H9 (cell line): ENCODE measurements at regions not wholly inside any gene's neighbourhood (a gene's known extent, or its start where the extent isn't known, plus 50 kb on each side); places are given as distances from the start of the nearest gene placed in this dataset.

ENCODE experiments used
- DNase-seq: peaks from one replicate; pipeline ENCODE4 v3.0.0-alpha.2; 2017
- H2AFZ ChIP-seq: one replicate; pipeline ENCODE4 v1.6.1; 2013; ENCODE audit warnings: mild to moderate bottlenecking, low read length, control low read depth, moderate library complexity
- H2AK5ac ChIP-seq: 2 replicates; pipeline ENCODE4 v1.6.1; 2013; ENCODE audit warnings: low read length, control low read depth, mixed read lengths; ENCODE audit not compliant: insufficient read length
- H2BK120ac ChIP-seq: one replicate; pipeline ENCODE4 v1.6.1; 2013; ENCODE audit warnings: low read depth, mild to moderate bottlenecking, low read length, control low read depth, inconsistent platforms; ENCODE audit not compliant: poor library complexity, severe bottlenecking
- H2BK12ac ChIP-seq: 2 replicates; pipeline ENCODE4 v1.6.1; 2013; ENCODE audit warnings: low read length, control low read depth, mixed read lengths, low read depth; ENCODE audit not compliant: insufficient read length
- H2BK15ac ChIP-seq: 2 replicates; pipeline ENCODE4 v1.6.1; 2013; ENCODE audit warnings: low read depth, low read length, control low read depth
- H2BK20ac ChIP-seq: one replicate; pipeline ENCODE4 v1.6.1; 2013; ENCODE audit warnings: low read depth, mild to moderate bottlenecking, low read length, control low read depth, inconsistent platforms; ENCODE audit not compliant: poor library complexity, severe bottlenecking
- H2BK5ac ChIP-seq: 2 replicates; pipeline ENCODE4 v1.6.1; 2013; ENCODE audit warnings: low read length, control low read depth, mixed read lengths; ENCODE audit not compliant: insufficient read length
- H3K14ac ChIP-seq: 2 replicates; pipeline ENCODE4 v1.6.1; 2013; ENCODE audit warnings: low read length, control low read depth; ENCODE audit not compliant: insufficient read depth
- H3K18ac ChIP-seq: 2 replicates; pipeline ENCODE4 v1.6.1; 2013; ENCODE audit warnings: low read depth, mild to moderate bottlenecking, mixed read lengths, low read length, control low read depth; ENCODE audit not compliant: insufficient read length
- H3K23ac ChIP-seq: 2 replicates; pipeline ENCODE4 v1.6.1; 2013; ENCODE audit warnings: low read length, control low read depth, mixed read lengths, low read depth; ENCODE audit not compliant: insufficient read length
- H3K23me2 ChIP-seq: 2 replicates; pipeline ENCODE4 v1.6.1; 2013; ENCODE audit warnings: low read depth, mild to moderate bottlenecking, mixed read lengths, low read length, control low read depth; ENCODE audit not compliant: insufficient read length, poor library complexity, severe bottlenecking
- H3K27ac ChIP-seq: 2 replicates; pipeline ENCODE4 v1.5.1; 2013; ENCODE audit warnings: low read length, control low read depth, mixed read lengths, low read depth; ENCODE audit not compliant: insufficient read length
- H3K27me3 ChIP-seq: 2 replicates; pipeline ENCODE4 v1.6.1; 2013; ENCODE audit warnings: low read length, control low read depth, inconsistent platforms; ENCODE audit not compliant: insufficient read depth
- H3K4ac ChIP-seq: 2 replicates; pipeline ENCODE4 v1.6.1; 2013; ENCODE audit warnings: low read depth, mild to moderate bottlenecking, control low read depth, inconsistent platforms, low read length, moderate library complexity
- H3K4me1 ChIP-seq: 2 replicates; pipeline ENCODE4 v1.6.1; 2013; ENCODE audit warnings: low read length, control low read depth, inconsistent platforms; ENCODE audit not compliant: insufficient read depth
- H3K4me2 ChIP-seq: 2 replicates; pipeline ENCODE4 v1.6.1; 2013; ENCODE audit warnings: low read length, control low read depth, mixed read lengths; ENCODE audit not compliant: insufficient read length, insufficient read depth
- H3K56ac ChIP-seq: 2 replicates; pipeline ENCODE4 v1.6.1; 2013; ENCODE audit warnings: low read depth, mild to moderate bottlenecking, mixed read lengths, low read length, control low read depth; ENCODE audit not compliant: insufficient read length
- H3K79me1 ChIP-seq: 2 replicates; pipeline ENCODE4 v1.6.1; 2013; ENCODE audit warnings: low read depth, mild to moderate bottlenecking, moderate library complexity, low read length, control low read depth, inconsistent platforms; ENCODE audit not compliant: insufficient read depth, poor library complexity, severe bottlenecking
- H3K79me2 ChIP-seq: 2 replicates; pipeline ENCODE4 v1.6.1; 2013; ENCODE audit warnings: low read length, control low read depth, inconsistent platforms; ENCODE audit not compliant: insufficient read depth
- H3K9ac ChIP-seq: 2 replicates; pipeline ENCODE4 v1.6.1; 2013; ENCODE audit warnings: low read length, control low read depth, mixed read lengths; ENCODE audit not compliant: insufficient read length; ENCODE audit errors: extremely low read depth
- H3K9me3 ChIP-seq: one replicate; pipeline ENCODE4 v1.6.1; 2013; ENCODE audit warnings: low read depth, low read length, inconsistent platforms; ENCODE audit not compliant: control insufficient read depth
- H3T11ph ChIP-seq: one replicate; pipeline ENCODE4 v1.6.1; 2013; ENCODE audit warnings: mild to moderate bottlenecking, low read length, control low read depth, inconsistent platforms
- H4K20me1 ChIP-seq: one replicate; pipeline ENCODE4 v1.6.1; 2013; ENCODE audit not compliant: control insufficient read depth, insufficient read length, insufficient read depth
- H4K5ac ChIP-seq: 2 replicates; pipeline ENCODE4 v1.6.1; 2013; ENCODE audit warnings: low read depth, mild to moderate bottlenecking, mixed read lengths, low read length, control low read depth; ENCODE audit not compliant: insufficient read length
- H4K8ac ChIP-seq: replicated peaks from 2 replicates; pipeline ENCODE4 v1.6.1; 2013; ENCODE audit warnings: low read length, control low read depth, mixed read lengths, low read depth; ENCODE audit not compliant: insufficient read length
- H4K91ac ChIP-seq: 2 replicates; pipeline ENCODE4 v1.6.1; 2013; ENCODE audit warnings: low read depth, mild to moderate bottlenecking, moderate library complexity, mixed read lengths, low read length, control low read depth; ENCODE audit not compliant: insufficient read length
- H3K27ac Mint-ChIP-seq, 3 experiments: 2 replicates in 2 of 3; 3 replicates in 1 of 3; pipeline ENCODE4 v1.8.0; 2020 to 2021; ENCODE audit warnings: mixed read lengths in 3 of 3, mild to moderate bottlenecking in 1 of 3, moderate library complexity in 1 of 3
- H3K27me3 Mint-ChIP-seq: 2 replicates; pipeline ENCODE4 v1.8.0; 2021; ENCODE audit warnings: low read depth, mild to moderate bottlenecking, moderate library complexity, mixed read lengths
- H3K36me3 Mint-ChIP-seq, 3 experiments: 2 replicates in 2 of 3; 3 replicates in 1 of 3; pipeline ENCODE4 v1.8.0; 2020 to 2021; ENCODE audit warnings: low read depth in 3 of 3, mixed read lengths in 3 of 3; ENCODE audit not compliant: insufficient read depth in 1 of 3
- H3K4me1 Mint-ChIP-seq, 2 experiments: 2 replicates each; pipeline ENCODE4 v1.8.0; 2020; ENCODE audit warnings: mixed read lengths in 2 of 2
- H3K4me3 Mint-ChIP-seq, 2 experiments: 2 replicates in 1 of 2; 3 replicates in 1 of 2; pipeline ENCODE4 v1.8.0; 2020 to 2021; ENCODE audit warnings: mild to moderate bottlenecking in 2 of 2, mixed read lengths in 2 of 2, moderate library complexity in 1 of 2
- H3K9me3 Mint-ChIP-seq, 2 experiments: 2 replicates in 1 of 2; 3 replicates in 1 of 2; pipeline ENCODE4 v1.8.0; 2020; ENCODE audit warnings: mild to moderate bottlenecking in 2 of 2, mixed read lengths in 2 of 2, moderate library complexity in 1 of 2
- CTCF ChIP-seq: fragments of 200-600 bp; sonication (generic); conservative IDR thresholded peaks from 3 replicates; pipeline ENCODE4 v1.8.0; 2021; ENCODE audit warnings: antibody characterized with exemption, mild to moderate bottlenecking
- WGBS: extraction: QIAGEN DNeasy Blood & Tissue Kit; methylation state at CpG from one replicate; pipeline ENCODE4 v1.1.7; 2013; ENCODE audit warnings: missing lambda C conversion rate, low lambda C conversion rate, mixed read lengths; ENCODE audit not compliant: insufficient read length; ENCODE audit errors: extremely low coverage; 5-methylcytosine and 5-hydroxymethylcytosine counted together

DNA sequence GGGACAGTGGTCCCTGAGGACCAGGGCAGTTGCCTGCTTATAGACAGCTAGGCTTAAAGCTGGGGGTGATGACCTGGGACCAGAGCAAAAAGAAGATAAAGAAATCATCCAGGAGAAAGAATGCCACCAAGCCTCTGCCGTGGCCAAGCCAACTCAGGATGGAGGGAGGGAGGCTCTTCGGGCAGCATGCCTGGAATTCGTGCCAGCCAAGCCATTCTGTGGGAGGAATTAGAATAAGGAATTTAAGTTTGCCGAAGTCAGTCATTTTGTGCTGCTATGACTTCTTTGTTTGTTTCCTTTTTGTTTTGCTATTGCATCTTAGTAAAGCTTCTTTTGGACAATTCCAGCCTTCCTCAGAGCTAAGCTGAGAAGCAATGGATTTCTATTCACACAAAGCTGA is 124.1 kb downstream of the EN1 start:
- peaks cover 2% of the 10 kb centered on the region; the same call in 1 of the 2 replicates for H3K27me3 ChIP-seq
- no peak overlapping the region for H3K27ac Mint-ChIP-seq
- TF ChIP-seq CTCF, result no peak
- no peak overlapping the region for H3K4me2 ChIP-seq
- H2BK12ac ChIP-seq, result no peak overlapping the region
- H3K79me2 ChIP-seq, result no peaks in the 10 kb centered on the region
- no CpG with 5 or more reads among the region's 4 CpGs for WGBS
- H4K8ac ChIP-seq, result no peak overlapping the region
- H3K4me3 Mint-ChIP-seq, result no peak overlapping the region
- H4K91ac ChIP-seq, result no peak overlapping the region
- H2BK15ac ChIP-seq, result no peak overlapping the region
- H3K79me1 ChIP-seq, result no peaks in the 10 kb centered on the region
- no peak overlapping the region for H2AFZ ChIP-seq
- H3K4ac ChIP-seq, result no peak overlapping the region
- H3K23ac ChIP-seq, result no peak overlapping the region
- no peaks in the 10 kb centered on the region for H3K4me1 ChIP-seq
- no peak overlapping the region for H3T11ph ChIP-seq
- no peak overlapping the region for H2AK5ac ChIP-seq
- H2BK5ac ChIP-seq, result no peak overlapping the region
- no peak overlapping the region for H3K27ac ChIP-seq
- H3K36me3 Mint-ChIP-seq, result peaks cover 0 to 10% (median 3%) of the 10 kb centered on the region in 3 experiments; a peak in 4 of 7 replicates
- H3K9ac ChIP-seq, result no peak overlapping the region
- peaks cover 3% of the 10 kb centered on the region; the same call in 1 of the 2 replicates for H3K27me3 Mint-ChIP-seq
- peaks cover 11 to 16% of the 10 kb centered on the region in 2 experiments for H3K4me1 Mint-ChIP-seq
- no peak overlapping the region for H2BK20ac ChIP-seq
- no peak overlapping the region for H3K14ac ChIP-seq
- no peak overlapping the region for H3K18ac ChIP-seq
- no peak overlapping the region for H3K56ac ChIP-seq
- peaks cover 13 to 14% of the 10 kb centered on the region in 2 experiments for H3K9me3 Mint-ChIP-seq
- H4K20me1 ChIP-seq, result no peaks in the 10 kb centered on the region
- DNase-seq, result no peak
- H3K23me2 ChIP-seq, result no peaks in the 10 kb centered on the region
- no peak overlapping the region for H4K5ac ChIP-seq
- no peak overlapping the region for H2BK120ac ChIP-seq
- H3K9me3 ChIP-seq, result no peaks in the 10 kb centered on the region
